Activated T-cell treated with anti-CD3 and anti-CD28 coated beads, Interleukin-2, amount 50 U/mL, for 72 hours (primary cell): ENCODE measurements at regions not wholly inside any gene's neighbourhood (a gene's known extent, or its start where the extent isn't known, plus 50 kb on each side); places are given as distances from the start of the nearest gene placed in this dataset.
"Not testable (repeated sequence)": the region's sequence is repeated elsewhere in the genome, so short reads cannot be mapped to it uniquely, and the experiment has no call there.

Experiments
- ATAC-seq, 2 donors: fragments of 150-1000 bp; cut with Tn5 transposase; replicated peaks in 1 of 2; 2 replicates each; pipeline ENCODE4 v1.10.0; 2021; ENCODE audit warnings: moderate library complexity in 2 of 2, mild to moderate bottlenecking in 1 of 2
- DNase-seq, 2 donors: peaks; one replicate each; pipeline ENCODE4 v3.0.0; 2021 to 2022; ENCODE audit warnings: mixed read lengths in 1 of 2
- H3K27ac Mint-ChIP-seq: one replicate; pipeline ENCODE4 v1.8.0; 2022; ENCODE audit warnings: mild to moderate bottlenecking, moderate library complexity, mixed read lengths
- H3K27me3 Mint-ChIP-seq: one replicate; pipeline ENCODE4 v1.8.0; 2022; ENCODE audit warnings: low read depth, mixed read lengths
- H3K36me3 Mint-ChIP-seq, 2 donors: one replicate each; pipeline ENCODE4 v1.8.0; 2022; ENCODE audit warnings: mixed read lengths in 2 of 2, mild to moderate bottlenecking in 1 of 2; ENCODE audit not compliant: insufficient read depth in 2 of 2
- H3K4me1 Mint-ChIP-seq: one replicate; pipeline ENCODE4 v1.8.0; 2022; ENCODE audit warnings: low read depth, mixed read lengths
- H3K4me3 Mint-ChIP-seq, 2 donors: one replicate each; pipeline ENCODE4 v1.8.0; 2022; ENCODE audit warnings: mild to moderate bottlenecking in 2 of 2, mixed read lengths in 2 of 2, moderate library complexity in 2 of 2
- H3K9me3 Mint-ChIP-seq, 2 donors: one replicate each; pipeline ENCODE4 v1.8.0; 2022; ENCODE audit warnings: mixed read lengths in 2 of 2

DNA sequence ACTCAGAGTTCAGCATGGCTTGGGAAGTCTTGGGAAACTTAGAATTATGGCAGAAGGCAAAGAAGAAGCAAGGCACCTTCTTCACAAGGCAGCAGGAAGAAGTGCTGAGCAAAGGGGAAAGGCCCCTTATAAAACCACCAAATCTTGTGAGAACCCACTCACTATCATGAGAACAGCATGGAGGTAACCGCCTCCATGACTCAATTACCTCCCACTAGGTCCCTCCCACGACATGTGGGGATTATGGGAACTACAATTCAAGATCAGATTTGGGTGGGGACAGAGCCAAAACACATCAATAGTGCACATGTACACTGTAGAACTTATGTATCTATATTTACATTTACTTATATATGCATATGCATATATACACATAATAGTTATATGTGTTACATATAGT is 565.3 kb upstream of the NR2F2 start:
- no peak overlapping the region for H3K27ac Mint-ChIP-seq
- no peak for DNase-seq
- peaks cover 1 to 2% of the 10 kb centered on the region in 2 donors for H3K9me3 Mint-ChIP-seq
- no peaks in the 10 kb centered on the region for H3K36me3 Mint-ChIP-seq
- no peaks in the 10 kb centered on the region for H3K4me1 Mint-ChIP-seq
- H3K4me3 Mint-ChIP-seq = no peak overlapping the region
- ATAC-seq = no peak
- no peaks in the 10 kb centered on the region for H3K27me3 Mint-ChIP-seq

DNA sequence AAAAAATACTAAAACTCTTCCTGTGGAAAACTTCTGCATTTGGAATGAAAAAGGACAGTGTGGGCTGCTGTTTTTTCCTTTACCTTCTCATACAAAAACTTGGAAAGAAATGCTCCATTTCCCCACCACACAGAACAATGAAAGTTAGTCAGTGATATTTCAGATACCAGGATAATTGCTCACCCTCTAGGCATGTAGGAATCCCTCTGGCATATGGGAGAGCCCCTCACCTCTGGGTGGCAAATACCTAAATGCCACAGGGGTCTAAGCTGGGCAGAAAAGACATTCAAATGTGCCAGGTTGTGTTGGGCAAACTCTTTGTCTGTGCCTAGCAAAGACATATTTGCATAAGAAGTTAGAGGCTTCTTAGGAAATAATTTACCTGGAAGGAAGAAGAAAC is 560.3 kb upstream of the NR2F2 start:
- peaks cover 1 to 2% of the 10 kb centered on the region in 2 donors for H3K9me3 Mint-ChIP-seq
- no peak for DNase-seq
- no peaks in the 10 kb centered on the region for H3K36me3 Mint-ChIP-seq
- H3K4me1 Mint-ChIP-seq = no peaks in the 10 kb centered on the region
- no peak for ATAC-seq
- H3K27me3 Mint-ChIP-seq = peaks cover 10% of the 10 kb centered on the region
- no peak overlapping the region for H3K27ac Mint-ChIP-seq
- H3K4me3 Mint-ChIP-seq = no peak overlapping the region

DNA sequence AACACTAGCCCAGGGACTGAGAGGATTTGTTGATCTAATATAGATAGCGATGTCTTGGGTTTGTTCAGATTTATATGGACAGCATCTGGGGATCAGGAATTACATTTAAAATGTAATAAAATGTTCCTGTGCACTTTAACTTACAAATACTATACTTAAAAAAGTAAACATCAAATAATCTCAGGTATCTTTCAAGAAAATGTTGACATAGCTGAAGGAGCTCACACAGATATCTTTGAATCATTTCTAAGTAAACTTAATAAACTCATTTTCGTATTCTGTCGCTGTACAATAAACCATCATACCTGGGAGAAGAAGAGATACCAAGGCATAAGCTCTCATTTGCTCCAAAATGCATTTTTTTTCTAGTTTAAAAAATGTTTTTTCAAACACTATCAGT is 557.5 kb upstream of the NR2F2 start:
- no peak for DNase-seq
- H3K4me1 Mint-ChIP-seq = no peaks in the 10 kb centered on the region

DNA sequence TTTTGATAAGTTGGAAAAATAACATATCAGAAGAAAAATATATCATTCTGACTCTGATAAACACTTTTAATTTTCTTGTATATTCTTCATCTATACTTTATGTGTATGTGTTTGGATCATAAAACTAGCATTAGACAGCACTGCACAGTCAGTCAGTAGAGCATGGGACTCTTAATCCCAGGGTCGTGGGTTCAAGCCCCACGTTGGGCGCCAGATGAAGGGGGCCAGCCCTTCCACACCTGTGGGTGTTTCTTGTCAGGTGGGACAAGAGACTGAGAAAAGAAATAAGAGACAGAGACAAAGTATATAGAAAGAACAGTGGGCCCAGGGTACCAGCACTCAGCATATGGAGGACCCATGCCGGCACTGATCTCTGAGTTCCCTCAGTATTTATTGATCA is 546.0 kb upstream of the NR2F2 start:
- ATAC-seq (no peak), DNase-seq (no peak)
- Mint-ChIP-seq H3K27ac (no peak overlapping the region), H3K4me1 (no peaks in the 10 kb centered on the region), H3K4me3 (no peak overlapping the region), H3K9me3 (peaks cover 10 to 17% of the 10 kb centered on the region in 2 donors), H3K36me3 (peaks cover 7 to 19% of the 10 kb centered on the region in 2 donors), H3K27me3 (no peaks in the 10 kb centered on the region)

More for the DNA sequence above, 557.5 kb upstream of the NR2F2 start:
- no peak for ATAC-seq
- Mint-ChIP-seq H3K4me3 (no peak overlapping the region), H3K9me3 (peaks cover 0 to 1% of the 10 kb centered on the region in 2 donors), H3K27ac (no peak overlapping the region), H3K27me3 (peaks cover 10% of the 10 kb centered on the region), H3K36me3 (no peaks in the 10 kb centered on the region)

DNA sequence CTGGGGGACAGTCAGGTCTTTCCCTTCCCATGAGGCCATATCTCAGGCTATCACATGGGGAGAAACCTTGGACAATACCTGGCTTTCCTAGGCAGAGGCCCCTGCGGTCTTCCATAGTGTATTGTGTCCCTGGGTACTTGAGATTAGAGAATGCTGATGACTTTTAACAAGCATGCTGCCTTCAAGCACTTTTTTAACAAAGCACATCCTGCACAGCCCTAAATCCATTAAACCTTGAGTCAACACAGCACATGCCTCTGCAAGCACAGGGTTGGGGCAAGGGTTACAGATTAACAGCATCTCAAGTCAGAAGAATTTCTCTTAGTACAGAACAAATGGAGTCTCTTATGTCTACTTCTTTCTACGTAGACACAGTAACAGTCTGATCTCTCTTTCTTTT is 545.2 kb upstream of the NR2F2 start:
- H3K27me3 Mint-ChIP-seq, ATAC-seq, H3K4me1 Mint-ChIP-seq, H3K27ac Mint-ChIP-seq, DNase-seq, H3K4me3 Mint-ChIP-seq: not testable (repeated sequence)
- H3K9me3 Mint-ChIP-seq = peaks cover 10 to 20% of the 10 kb centered on the region in 2 donors
- H3K36me3 Mint-ChIP-seq = peaks cover 8 to 19% of the 10 kb centered on the region in 2 donors

DNA sequence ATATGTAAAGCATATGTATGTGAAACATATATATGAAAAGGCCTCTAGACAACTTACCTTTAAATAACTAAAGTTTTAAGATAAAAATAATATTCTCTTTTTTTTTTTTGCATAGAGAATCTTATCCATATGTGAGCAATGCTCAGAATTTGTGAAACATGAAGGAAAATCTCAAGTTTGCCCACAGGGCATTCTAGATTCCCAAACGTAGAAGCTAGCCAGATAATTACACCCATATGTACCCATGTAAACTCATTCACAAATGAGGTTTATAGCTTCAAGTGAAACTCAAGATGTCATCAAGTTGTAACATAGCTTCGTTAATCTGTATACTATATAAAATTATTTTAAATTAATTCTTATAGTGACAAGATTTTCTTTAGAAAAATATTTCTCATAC is 537.3 kb upstream of the NR2F2 start:
- H3K9me3 Mint-ChIP-seq = peaks cover 0 to 5% of the 10 kb centered on the region in 2 donors

DNA sequence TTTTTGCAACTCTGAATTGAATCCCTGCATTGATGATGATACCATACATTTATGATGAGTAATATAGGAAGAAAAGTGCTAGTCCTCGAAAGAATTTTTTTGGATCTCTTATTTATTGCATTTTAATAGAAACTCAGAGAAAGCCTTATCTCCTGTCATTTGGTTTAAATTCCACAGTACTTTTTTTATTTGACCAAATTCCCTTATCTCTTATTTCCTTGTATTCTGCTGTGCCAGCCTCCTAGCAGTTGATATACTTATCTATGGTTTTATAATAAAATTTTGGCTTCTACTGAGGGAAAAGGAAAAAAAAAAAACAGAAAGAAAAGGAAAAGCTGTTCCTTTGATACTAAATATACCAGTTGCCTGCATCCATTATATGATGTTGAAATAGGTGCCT is 535.1 kb upstream of the NR2F2 start:
- ATAC-seq = no peak
- no peaks in the 10 kb centered on the region for H3K27me3 Mint-ChIP-seq
- H3K4me3 Mint-ChIP-seq = no peak overlapping the region

More for the DNA sequence above, 537.3 kb upstream of the NR2F2 start:
- peaks cover 0 to 3% of the 10 kb centered on the region in 2 donors for H3K36me3 Mint-ChIP-seq
- H3K4me1 Mint-ChIP-seq = no peaks in the 10 kb centered on the region
- DNase-seq (no peak), ATAC-seq (no peak)
- H3K4me3 Mint-ChIP-seq = no peak overlapping the region
- no peaks in the 10 kb centered on the region for H3K27me3 Mint-ChIP-seq
- H3K27ac Mint-ChIP-seq = no peak overlapping the region

DNA sequence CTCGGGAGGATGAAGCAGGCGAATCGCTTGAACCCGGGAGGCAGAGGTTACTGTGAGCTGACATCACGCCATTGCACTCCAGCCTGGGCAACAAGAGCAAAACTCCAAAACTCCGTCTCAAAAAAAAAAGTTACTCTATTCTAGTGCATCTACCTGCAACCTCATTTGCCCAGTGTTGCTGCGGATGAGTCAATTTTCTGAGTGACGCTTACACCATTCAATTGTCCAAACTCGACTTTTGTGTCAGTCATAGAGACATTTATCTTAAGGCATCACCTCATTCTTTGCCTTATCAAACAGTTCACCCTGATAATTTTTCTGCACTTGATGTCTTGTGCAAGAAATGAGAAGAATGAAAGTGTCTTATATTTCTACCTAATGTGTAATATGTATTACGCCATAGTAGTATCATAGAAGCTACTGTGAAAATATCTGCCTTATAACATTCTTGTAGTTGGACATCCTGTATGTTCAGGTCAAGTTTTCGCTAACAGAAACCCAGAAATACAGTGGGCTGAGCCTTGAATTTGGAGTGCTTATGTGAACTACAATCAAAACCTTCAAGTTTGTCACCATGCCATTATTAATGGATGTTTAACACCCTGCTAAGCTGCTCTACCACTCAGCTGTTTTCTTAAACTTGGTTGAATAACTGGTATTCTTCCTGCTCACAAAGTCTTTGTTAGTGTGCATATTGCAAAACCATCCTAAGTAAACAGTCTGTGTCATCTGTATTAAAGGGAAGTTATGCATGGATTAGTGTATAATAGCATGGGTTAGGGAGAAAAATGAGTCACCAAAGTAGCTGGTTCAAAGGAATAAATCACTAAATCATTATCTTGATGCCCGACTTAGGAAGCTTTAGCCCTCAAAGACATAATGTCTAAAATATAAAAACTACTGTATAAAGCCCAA is 531.0 kb upstream of the NR2F2 start:
- no peaks in the 10 kb centered on the region for H3K27me3 Mint-ChIP-seq

More for the DNA sequence above, 535.1 kb upstream of the NR2F2 start:
- Mint-ChIP-seq H3K36me3 (peaks cover 0 to 1% of the 10 kb centered on the region in 2 donors), H3K4me1 (no peaks in the 10 kb centered on the region), H3K27ac (no peak overlapping the region), H3K9me3 (peaks cover 0 to 1% of the 10 kb centered on the region in 2 donors)
- no peak for DNase-seq

DNA sequence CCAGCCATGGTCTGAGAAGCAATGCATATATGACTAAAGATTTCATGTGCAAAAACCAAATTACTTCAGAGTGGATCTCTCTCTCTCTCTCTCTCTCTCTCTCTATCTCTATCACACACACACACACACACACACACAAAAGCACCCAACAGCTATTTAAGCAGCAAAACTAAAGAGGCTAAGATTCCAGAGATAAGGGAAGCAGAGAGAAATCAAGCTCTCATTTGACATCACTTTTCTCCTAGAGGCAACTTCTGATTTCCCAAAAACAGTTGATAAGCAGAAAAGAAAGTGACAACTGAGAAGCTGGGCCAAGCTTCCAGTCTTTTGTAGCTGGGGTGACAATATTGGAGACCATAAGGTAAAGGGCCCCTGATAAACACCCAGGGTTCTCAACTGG is 526.0 kb upstream of the NR2F2 start:
- H3K27ac Mint-ChIP-seq = no peak overlapping the region
- ATAC-seq = no peak

More for the DNA sequence above, 531.0 kb upstream of the NR2F2 start:
- H3K4me3 Mint-ChIP-seq = no peak overlapping the region
- no peaks in the 10 kb centered on the region for H3K36me3 Mint-ChIP-seq
- H3K27ac Mint-ChIP-seq = no peak overlapping the region
- ATAC-seq (no peak), DNase-seq (no peak)
- H3K9me3 Mint-ChIP-seq = peaks cover 2 to 4% of the 10 kb centered on the region in 2 donors
- H3K4me1 Mint-ChIP-seq = no peaks in the 10 kb centered on the region

DNA sequence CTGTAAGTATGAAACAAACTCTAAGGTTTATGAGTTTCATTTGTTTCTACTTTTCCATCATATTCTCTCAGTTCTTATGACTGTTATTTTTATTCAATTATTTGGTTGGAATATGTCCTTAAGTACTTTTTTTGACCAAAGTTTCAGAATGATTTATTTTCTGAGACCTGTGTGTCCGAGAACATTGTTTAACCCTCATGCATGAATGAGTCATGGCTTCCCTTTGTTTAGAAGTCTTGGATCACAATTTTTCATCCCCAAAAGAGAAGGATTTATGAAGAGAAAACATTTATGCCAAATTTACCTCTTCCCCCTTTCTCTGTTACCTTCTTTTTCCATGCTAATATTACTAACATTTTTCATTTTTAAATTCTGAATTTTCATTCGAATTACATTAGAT is 518.0 kb upstream of the NR2F2 start:
- DNase-seq (no peak), ATAC-seq (no peak)
- peaks cover 0 to 2% of the 10 kb centered on the region in 2 donors for H3K9me3 Mint-ChIP-seq
- H3K27me3 Mint-ChIP-seq = no peaks in the 10 kb centered on the region
- H3K4me1 Mint-ChIP-seq = no peaks in the 10 kb centered on the region
- H3K4me3 Mint-ChIP-seq = no peak overlapping the region
- no peaks in the 10 kb centered on the region for H3K36me3 Mint-ChIP-seq
- H3K27ac Mint-ChIP-seq = no peak overlapping the region

More for the DNA sequence above, 526.0 kb upstream of the NR2F2 start:
- no peak overlapping the region for H3K4me3 Mint-ChIP-seq
- no peak for DNase-seq
- peaks cover 2 to 6% of the 10 kb centered on the region in 2 donors for H3K9me3 Mint-ChIP-seq
- no peaks in the 10 kb centered on the region for H3K4me1 Mint-ChIP-seq
- H3K36me3 Mint-ChIP-seq = no peaks in the 10 kb centered on the region
- no peaks in the 10 kb centered on the region for H3K27me3 Mint-ChIP-seq

DNA sequence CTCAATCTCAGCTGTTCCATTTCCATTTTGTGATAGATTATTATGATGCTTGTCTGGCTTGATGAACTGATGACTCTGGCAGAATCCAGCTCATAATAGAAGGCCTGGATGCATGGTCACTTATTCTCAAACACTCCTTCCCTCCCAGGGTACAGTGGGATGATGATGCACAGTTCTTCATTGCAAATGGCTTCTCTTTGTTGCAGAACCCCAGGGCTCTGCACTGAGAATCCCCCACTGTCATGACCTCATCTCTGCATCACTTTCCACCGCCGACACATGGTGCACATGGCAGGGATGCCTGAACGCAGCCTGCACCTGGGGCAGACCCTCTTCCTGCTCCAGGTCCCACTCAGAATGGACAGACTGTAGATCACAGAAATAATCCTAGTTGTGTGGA is 515.6 kb upstream of the NR2F2 start:
- Mint-ChIP-seq H3K27ac (no peak overlapping the region), H3K27me3 (no peaks in the 10 kb centered on the region), H3K4me1 (no peaks in the 10 kb centered on the region), H3K4me3 (no peak overlapping the region), H3K9me3 (peaks cover 0 to 2% of the 10 kb centered on the region in 2 donors), H3K36me3 (no peaks in the 10 kb centered on the region)
- DNase-seq (no peak), ATAC-seq (no peak)

DNA sequence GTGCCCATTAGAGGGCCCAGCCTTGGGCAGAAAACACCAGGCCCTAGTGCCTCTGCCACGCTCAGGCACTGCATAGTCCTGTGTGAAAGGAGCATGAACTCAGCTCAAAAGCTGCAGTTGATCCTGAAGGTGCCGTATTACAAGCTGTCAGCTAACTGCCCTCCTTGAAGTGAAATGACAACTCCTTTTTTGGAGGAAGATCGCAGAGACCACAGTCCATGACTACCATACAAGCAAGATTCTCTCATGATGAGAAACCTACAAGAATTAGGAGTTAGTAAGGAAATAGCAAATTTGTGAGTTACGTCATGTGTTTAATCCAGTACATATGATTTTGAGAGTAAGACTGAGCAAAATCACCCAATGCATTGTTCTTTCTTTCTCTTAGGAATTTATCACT is 513.9 kb upstream of the NR2F2 start:
- Mint-ChIP-seq H3K4me1 (no peaks in the 10 kb centered on the region), H3K27me3 (no peaks in the 10 kb centered on the region), H3K9me3 (peaks cover 0 to 2% of the 10 kb centered on the region in 2 donors), H3K4me3 (no peak overlapping the region), H3K36me3 (no peaks in the 10 kb centered on the region), H3K27ac (no peak overlapping the region)
- no peak for ATAC-seq
- DNase-seq = no peak

DNA sequence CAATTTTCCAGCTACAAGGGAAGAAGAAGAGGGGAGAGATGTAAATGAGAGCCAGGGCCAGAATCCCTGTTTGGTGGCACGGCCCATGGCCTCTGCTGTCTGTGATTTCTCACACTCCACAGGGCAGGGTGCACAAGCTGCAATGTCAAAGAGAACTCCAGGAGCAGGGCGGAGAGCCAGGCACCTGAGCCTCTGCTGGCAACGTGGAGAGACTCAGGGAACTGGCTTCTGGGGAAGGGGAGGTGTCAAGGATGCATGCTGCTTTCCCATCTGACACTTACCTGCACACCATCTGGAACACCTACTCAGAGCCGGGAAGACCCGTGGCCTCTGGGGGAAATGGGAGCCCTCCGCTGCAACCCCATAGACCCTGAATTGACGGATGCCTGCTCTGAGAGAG is 507.5 kb upstream of the NR2F2 start:
- ATAC-seq (no peak), DNase-seq (no peak)
- Mint-ChIP-seq H3K4me3 (no peak overlapping the region), H3K27me3 (no peaks in the 10 kb centered on the region), H3K36me3 (no peaks in the 10 kb centered on the region), H3K4me1 (no peaks in the 10 kb centered on the region), H3K27ac (no peak overlapping the region), H3K9me3 (no peaks in the 10 kb centered on the region)

DNA sequence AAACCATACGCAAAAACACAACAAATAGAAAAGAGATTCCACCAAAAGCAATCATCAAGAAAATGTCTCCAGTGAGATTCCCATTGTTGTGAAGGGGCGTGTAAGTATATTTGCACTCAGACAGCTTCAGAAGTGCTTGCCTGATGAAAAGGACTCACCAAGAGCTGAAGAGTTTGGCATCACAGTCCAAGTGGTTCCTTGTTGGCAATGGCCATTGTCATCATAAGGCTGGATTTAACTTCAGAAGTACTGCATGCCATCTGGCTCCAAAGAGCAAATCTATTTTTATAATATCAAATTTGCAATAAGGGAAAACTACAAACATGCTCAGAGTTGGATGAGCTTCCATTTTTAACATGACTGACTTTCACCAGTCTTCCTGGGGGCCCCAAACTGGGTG is 505.3 kb upstream of the NR2F2 start:
- Mint-ChIP-seq H3K27ac (no peak overlapping the region), H3K9me3 (no peaks in the 10 kb centered on the region), H3K36me3 (no peaks in the 10 kb centered on the region), H3K4me3 (no peak overlapping the region), H3K4me1 (no peaks in the 10 kb centered on the region), H3K27me3 (no peaks in the 10 kb centered on the region)
- DNase-seq = no peak
- ATAC-seq = no peak
